HG02885 (cell line): ENCODE measurements at regions not wholly inside any gene's neighbourhood (a gene's known extent, or its start where the extent isn't known, plus 50 kb on each side); places are given as distances from the start of the nearest gene placed in this dataset.

Experiments
- ATAC-seq: cut with Tn5 transposase; IDR thresholded peaks from one replicate; pipeline ENCODE4 v1.9.1; 2021; ENCODE audit warnings: mild to moderate bottlenecking; ENCODE audit not compliant: unreplicated experiment, poor library complexity

DNA sequence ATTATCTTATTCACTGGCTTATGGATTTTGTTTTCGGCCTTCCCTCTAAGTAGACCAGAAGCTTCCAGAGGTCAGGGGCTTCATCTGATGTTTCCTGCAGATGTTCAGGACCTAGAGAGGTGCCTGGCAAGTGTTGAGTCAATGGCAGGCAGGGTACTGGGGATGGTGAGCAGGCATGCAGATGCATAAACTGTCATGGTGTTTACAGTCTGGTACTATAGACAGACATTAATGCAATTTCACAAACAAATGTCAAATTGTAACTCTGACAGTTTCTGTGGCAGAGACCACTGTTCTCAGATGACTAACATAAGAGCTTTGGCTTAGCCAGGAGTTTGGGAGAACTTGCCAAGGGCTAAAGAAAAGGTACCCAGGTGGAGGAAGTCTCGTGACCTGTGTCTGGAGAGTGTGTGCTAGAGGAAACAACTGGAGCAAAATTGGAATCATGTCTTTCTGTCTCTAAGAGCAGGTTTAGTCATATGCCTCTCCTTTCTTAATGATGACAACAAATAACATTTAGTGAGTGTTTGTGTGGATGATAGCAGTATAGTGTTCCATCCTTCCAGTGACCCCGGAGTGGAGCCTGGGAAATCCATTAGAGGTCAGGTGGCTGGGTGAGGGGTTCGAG is 53.7 kb upstream of the TRAK1 start:
- no peak for ATAC-seq

DNA sequence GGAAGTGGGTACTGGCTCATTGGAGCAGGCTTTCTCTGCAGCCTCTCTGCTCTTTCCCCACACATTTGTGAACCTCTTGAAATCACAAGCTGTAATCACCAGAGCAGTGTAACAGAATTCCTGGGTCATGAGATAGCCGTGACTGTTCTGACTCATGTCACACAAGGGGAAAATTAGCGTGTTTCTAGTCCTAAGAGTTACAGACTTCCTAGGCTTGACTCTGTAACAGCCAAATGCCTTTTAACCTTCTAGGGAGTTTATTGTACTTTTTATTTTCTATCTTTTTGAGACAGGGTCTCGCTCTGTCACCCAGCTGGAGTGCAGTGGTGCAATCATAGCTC is 54.7 kb upstream of the TRAK1 start:
- ATAC-seq: peak; percentile 65

GRCh38 chr3:42035816-42036482 is 55.2 kb upstream of the TRAK1 start:
- no peak for ATAC-seq

- ATAC-seq: no peak
Observed at GRCh38 chr3:42035007-42035406, 56.1 kb upstream of the TRAK1 start.

- no peak for ATAC-seq
Observed at GRCh38 chr3:42033741-42034140, 57.4 kb upstream of the TRAK1 start.

GRCh38 chr3:42032693-42033349 is 58.3 kb upstream of the TRAK1 start:
- ATAC-seq: no peak

DNA sequence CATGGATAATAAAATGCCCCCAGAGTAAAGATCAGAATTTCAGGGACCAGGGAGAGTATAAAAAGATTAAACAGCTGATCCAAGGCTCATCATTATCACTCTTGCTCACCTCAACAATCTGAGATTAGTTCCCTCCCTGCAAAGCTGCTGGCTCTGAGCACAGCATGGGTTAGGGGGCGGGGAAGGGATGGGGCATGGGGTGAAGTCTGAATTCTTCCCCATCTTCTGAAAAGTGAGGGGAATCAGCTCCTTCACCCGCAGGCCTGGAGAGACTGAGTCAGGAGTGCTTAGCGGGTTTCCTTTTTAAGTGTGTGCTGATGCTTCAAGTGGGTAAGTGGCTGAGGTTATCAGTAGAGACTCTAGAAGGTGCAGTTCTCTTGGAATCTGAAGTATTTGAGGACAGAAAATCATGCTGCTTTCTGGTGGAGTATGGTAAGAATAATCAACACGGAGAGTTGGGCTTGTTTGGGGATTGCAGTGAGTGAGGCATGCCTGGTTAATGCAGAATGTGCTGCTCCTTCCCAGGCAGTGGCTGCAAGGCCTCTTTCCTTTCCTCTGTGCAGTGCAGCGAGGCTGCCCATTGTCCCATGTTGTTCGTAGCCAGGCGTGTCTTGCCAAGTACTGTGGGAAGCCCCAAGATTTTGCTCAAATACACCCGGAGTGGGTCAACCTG is 59.2 kb upstream of the TRAK1 start:
- ATAC-seq: no peak

DNA sequence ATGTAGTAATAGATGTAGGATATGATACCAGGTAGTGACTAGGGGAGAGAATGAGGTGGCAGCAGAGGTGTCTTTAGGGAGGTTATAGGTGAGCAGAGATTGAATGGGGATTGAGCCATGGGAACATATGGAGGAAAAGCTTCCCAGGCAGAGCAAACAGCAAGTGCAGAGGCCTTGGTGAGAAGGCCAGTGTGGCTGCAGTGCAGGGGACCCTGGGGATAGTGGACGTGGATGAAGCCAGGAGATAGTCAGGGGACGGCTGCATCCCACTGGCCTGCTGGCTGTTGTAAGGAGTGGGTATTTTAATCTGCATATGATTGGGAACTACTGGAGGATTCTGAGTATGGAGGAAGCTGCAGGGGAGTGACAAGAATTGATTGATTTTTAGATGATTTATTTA is 62.7 kb upstream of the TRAK1 start:
- ATAC-seq: no peak

DNA sequence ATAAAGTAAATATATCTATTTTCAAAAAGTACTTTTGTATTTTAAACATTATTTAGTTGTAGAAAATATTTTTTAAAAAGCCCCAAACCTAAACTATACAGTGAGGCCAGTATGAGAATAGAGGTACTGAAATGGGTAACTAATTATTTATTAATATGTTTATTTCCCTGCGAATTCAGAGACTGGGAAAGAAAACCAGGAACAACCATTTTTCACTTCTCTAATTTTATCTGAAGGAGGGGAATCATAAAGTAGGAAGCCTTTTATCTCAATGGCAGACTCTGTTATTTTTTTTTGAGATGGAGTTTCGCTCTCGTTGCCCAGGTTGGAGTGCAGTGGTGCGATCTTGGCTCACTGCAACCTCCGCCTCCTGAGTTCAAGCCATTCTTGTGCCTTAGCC is 63.6 kb upstream of the TRAK1 start:
- ATAC-seq: no peak

DNA sequence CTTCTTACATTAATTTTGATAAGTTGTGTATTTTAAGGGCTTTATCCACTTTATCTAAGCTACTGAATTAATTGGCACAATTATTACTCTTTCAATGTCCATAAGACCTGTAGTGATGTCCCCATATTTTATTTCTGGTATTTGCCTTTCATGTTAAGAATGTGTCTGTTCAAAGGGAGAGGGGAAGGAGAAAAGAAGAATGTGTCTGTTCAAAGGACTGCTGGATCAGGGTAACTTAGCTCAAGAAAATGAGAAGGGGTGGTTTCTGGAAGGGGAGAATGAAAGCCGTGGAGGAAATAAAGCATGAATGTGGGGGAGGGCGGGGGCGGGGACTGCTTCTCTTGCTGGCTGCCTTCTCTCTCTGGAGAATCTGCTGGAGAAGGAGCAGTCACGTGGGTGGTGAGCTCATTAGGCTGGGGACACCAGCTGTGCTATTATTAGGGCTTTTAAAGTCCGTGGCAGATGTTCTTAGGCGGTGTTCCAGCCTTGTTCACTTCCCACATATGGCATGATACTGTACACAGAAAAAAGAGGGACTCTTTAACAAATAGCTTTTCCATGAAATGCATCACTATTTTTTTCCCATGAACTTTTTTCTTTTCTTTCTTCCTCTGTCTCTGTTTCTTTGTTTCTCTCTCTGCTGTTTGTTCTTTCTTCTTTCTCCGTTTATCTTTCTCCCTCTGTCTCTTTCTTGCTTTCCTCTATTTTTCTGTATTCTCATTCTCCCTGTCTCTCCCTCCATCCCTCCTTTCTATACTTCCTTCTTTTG is 63.7 kb upstream of the ULK4 start:
- ATAC-seq: peak; percentile 77

GRCh38 chr3:42024591-42025351 is 62.9 kb upstream of the ULK4 start:
- no peak for ATAC-seq

DNA sequence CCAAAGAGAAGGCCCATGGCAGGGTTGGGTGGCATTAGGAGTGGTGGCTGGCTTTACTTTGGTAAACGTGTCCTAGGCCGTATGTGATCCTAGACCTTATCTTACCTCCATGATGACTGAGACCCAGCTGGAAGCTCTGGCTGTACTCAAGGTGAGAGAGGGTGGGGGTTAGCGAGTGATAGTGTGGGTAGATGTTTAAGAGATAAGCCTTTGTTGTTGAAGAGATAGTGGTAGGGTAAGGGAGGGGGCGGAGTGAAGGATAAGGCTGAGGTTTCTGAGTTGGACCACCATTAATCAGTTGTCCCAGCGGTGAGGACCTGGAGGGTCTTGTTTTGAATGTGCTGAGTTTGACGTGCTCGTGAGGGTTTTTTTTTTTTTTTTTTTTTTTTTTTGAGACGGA is 61.5 kb upstream of the ULK4 start:
- no peak for ATAC-seq

DNA sequence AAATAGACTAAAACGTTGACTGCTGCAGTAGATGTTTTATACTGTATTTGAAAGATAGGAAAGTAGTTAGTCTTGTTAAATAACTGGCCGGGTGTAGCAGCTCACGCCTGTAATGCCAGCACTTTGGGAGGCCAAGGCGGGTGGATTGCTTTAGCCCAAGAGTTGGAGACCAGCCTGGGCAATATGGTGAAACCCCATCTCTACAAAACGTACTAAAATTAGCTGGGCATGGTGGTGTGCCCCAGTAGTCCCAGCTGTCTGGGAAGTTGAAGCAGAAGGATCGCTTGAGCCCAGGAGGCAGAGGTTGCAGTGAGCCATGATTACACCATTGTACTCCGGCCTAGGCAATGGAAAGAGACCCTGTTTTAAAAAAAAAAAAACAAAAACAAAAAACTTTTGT is 60.5 kb upstream of the ULK4 start:
- no peak for ATAC-seq

- no peak for ATAC-seq
Observed at GRCh38 chr3:42020684-42021307, 58.9 kb upstream of the ULK4 start.

DNA sequence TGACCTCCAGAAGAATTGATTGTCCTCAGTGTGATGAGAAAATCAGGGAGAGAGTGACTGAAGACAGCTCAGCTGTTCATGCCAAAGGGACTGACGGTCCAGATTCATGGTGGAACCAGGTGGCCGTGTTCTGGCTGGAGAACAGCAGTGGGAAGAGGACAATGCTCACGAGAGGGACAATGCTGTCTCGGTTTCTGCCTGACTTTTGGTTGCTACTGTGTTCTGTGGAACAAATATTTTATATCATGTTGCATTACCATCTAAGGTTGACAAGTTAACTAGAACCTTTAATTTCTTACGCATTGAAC is 58.0 kb upstream of the ULK4 start:
- ATAC-seq: no peak

- no peak for ATAC-seq
Observed at GRCh38 chr3:42019144-42019952, 57.4 kb upstream of the ULK4 start.

GRCh38 chr3:42014921-42015533 is 53.1 kb upstream of the ULK4 start:
- ATAC-seq: no peak

DNA sequence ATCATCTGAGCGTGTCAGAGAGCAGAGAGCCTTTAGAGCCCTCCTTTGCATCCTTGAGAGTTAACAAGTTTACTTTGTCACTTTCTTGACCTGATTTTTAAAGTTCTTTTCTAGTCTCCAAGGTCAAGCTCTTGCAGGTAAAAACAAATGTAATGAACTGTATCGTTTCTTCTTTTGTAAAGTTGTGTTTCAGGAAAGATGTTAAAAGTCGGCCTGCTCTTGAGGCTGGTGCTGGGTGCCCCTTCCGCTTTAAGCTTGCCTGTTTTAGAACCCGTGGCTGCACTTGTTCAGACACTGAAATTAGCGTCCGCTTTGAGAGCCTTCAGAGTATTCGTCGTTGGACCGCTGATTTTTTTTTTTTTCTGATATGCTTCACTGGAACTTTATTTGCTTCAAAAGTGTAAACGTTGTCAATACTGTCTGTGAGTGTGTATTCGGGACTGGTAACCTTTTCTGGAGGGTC is 52.6 kb upstream of the ULK4 start:
- no peak for ATAC-seq
